Ovary (tissue), 3 donors: ENCODE measurements at regions not wholly inside any gene's neighbourhood (a gene's known extent, or its start where the extent isn't known, plus 50 kb on each side); places are given as distances from the start of the nearest gene placed in this dataset.

ENCODE experiments used
- POLR2A ChIP-seq: fragments of 450-650 bp; IDR thresholded peaks from one replicate; pipeline ENCODE4 v1.6.1; 2017; ENCODE audit warnings: antibody characterized with exemption, mild to moderate bottlenecking, moderate library complexity
- TF ChIP-seq, protein P1 (sequence below), 3 donors: fragments of 450-650 bp in 2 of 3; fragments of 200-600 bp in 1 of 3; IDR thresholded peaks; one replicate each; pipeline versions ENCODE4 v1.5.1 to v1.8.0; 2016 to 2022; ENCODE audit warnings: antibody characterized with exemption in 3 of 3, mild to moderate bottlenecking in 1 of 3
- donor health status: DM: no; HTN: no; CAD: no.

DNA sequence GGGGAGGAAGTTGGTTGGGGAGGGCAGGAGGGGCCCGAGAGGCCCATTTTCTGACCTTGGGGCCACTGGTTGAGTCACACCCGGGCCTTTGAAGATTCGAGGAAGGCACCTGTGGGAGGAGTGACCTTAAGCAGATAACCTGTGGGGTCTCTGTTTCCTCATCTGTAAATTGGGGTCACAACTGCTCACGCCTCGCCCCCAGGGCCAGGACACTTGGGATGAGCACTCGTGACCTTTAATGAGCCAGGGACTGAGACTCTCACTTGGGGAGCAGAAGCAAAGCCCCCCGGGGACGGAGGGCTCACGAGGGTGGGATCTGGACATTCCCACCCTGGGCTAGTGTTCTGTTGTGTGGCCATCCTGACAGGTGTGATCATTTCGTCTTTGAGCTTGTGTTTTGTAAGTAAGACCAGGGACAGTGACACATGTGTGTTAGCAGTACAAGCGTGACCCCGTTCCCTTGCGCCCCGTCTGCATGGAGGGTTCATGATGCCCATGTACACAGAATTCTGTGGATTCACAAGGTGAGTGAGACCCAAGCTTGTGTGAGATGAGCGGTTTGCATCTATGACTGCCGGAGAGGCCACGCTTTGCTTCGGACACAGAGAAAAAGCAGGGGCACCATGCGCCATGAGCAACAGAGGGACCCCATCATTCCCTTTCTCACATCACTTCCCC lies 79.3 kb upstream of the PMEPA1 start:
- TF ChIP-seq POLR2A: no peak
- TF ChIP-seq, protein P1, sequence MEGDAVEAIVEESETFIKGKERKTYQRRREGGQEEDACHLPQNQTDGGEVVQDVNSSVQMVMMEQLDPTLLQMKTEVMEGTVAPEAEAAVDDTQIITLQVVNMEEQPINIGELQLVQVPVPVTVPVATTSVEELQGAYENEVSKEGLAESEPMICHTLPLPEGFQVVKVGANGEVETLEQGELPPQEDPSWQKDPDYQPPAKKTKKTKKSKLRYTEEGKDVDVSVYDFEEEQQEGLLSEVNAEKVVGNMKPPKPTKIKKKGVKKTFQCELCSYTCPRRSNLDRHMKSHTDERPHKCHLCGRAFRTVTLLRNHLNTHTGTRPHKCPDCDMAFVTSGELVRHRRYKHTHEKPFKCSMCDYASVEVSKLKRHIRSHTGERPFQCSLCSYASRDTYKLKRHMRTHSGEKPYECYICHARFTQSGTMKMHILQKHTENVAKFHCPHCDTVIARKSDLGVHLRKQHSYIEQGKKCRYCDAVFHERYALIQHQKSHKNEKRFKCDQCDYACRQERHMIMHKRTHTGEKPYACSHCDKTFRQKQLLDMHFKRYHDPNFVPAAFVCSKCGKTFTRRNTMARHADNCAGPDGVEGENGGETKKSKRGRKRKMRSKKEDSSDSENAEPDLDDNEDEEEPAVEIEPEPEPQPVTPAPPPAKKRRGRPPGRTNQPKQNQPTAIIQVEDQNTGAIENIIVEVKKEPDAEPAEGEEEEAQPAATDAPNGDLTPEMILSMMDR (IDR thresholded peaks at IDR 0.05): no peak
